H9 (cell line): ENCODE measurements at regions not wholly inside any gene's neighbourhood (a gene's known extent, or its start where the extent isn't known, plus 50 kb on each side); places are given as distances from the start of the nearest gene placed in this dataset.

ENCODE experiments used
- DNase-seq: peaks from one replicate; pipeline ENCODE4 v3.0.0-alpha.2; 2017
- H2AFZ ChIP-seq: one replicate; pipeline ENCODE4 v1.6.1; 2013; ENCODE audit warnings: mild to moderate bottlenecking, low read length, control low read depth, moderate library complexity
- H2AK5ac ChIP-seq: 2 replicates; pipeline ENCODE4 v1.6.1; 2013; ENCODE audit warnings: low read length, control low read depth, mixed read lengths; ENCODE audit not compliant: insufficient read length
- H2BK120ac ChIP-seq: one replicate; pipeline ENCODE4 v1.6.1; 2013; ENCODE audit warnings: low read depth, mild to moderate bottlenecking, low read length, control low read depth, inconsistent platforms; ENCODE audit not compliant: poor library complexity, severe bottlenecking
- H2BK12ac ChIP-seq: 2 replicates; pipeline ENCODE4 v1.6.1; 2013; ENCODE audit warnings: low read length, control low read depth, mixed read lengths, low read depth; ENCODE audit not compliant: insufficient read length
- H2BK15ac ChIP-seq: 2 replicates; pipeline ENCODE4 v1.6.1; 2013; ENCODE audit warnings: low read depth, low read length, control low read depth
- H2BK20ac ChIP-seq: one replicate; pipeline ENCODE4 v1.6.1; 2013; ENCODE audit warnings: low read depth, mild to moderate bottlenecking, low read length, control low read depth, inconsistent platforms; ENCODE audit not compliant: poor library complexity, severe bottlenecking
- H2BK5ac ChIP-seq: 2 replicates; pipeline ENCODE4 v1.6.1; 2013; ENCODE audit warnings: low read length, control low read depth, mixed read lengths; ENCODE audit not compliant: insufficient read length
- H3K14ac ChIP-seq: 2 replicates; pipeline ENCODE4 v1.6.1; 2013; ENCODE audit warnings: low read length, control low read depth; ENCODE audit not compliant: insufficient read depth
- H3K18ac ChIP-seq: 2 replicates; pipeline ENCODE4 v1.6.1; 2013; ENCODE audit warnings: low read depth, mild to moderate bottlenecking, mixed read lengths, low read length, control low read depth; ENCODE audit not compliant: insufficient read length
- H3K23ac ChIP-seq: 2 replicates; pipeline ENCODE4 v1.6.1; 2013; ENCODE audit warnings: low read length, control low read depth, mixed read lengths, low read depth; ENCODE audit not compliant: insufficient read length
- H3K23me2 ChIP-seq: 2 replicates; pipeline ENCODE4 v1.6.1; 2013; ENCODE audit warnings: low read depth, mild to moderate bottlenecking, mixed read lengths, low read length, control low read depth; ENCODE audit not compliant: insufficient read length, poor library complexity, severe bottlenecking
- H3K27ac ChIP-seq: 2 replicates; pipeline ENCODE4 v1.5.1; 2013; ENCODE audit warnings: low read length, control low read depth, mixed read lengths, low read depth; ENCODE audit not compliant: insufficient read length
- H3K27me3 ChIP-seq: 2 replicates; pipeline ENCODE4 v1.6.1; 2013; ENCODE audit warnings: low read length, control low read depth, inconsistent platforms; ENCODE audit not compliant: insufficient read depth
- H3K4ac ChIP-seq: 2 replicates; pipeline ENCODE4 v1.6.1; 2013; ENCODE audit warnings: low read depth, mild to moderate bottlenecking, control low read depth, inconsistent platforms, low read length, moderate library complexity
- H3K4me1 ChIP-seq: 2 replicates; pipeline ENCODE4 v1.6.1; 2013; ENCODE audit warnings: low read length, control low read depth, inconsistent platforms; ENCODE audit not compliant: insufficient read depth
- H3K4me2 ChIP-seq: 2 replicates; pipeline ENCODE4 v1.6.1; 2013; ENCODE audit warnings: low read length, control low read depth, mixed read lengths; ENCODE audit not compliant: insufficient read length, insufficient read depth
- H3K56ac ChIP-seq: 2 replicates; pipeline ENCODE4 v1.6.1; 2013; ENCODE audit warnings: low read depth, mild to moderate bottlenecking, mixed read lengths, low read length, control low read depth; ENCODE audit not compliant: insufficient read length
- H3K79me1 ChIP-seq: 2 replicates; pipeline ENCODE4 v1.6.1; 2013; ENCODE audit warnings: low read depth, mild to moderate bottlenecking, moderate library complexity, low read length, control low read depth, inconsistent platforms; ENCODE audit not compliant: insufficient read depth, poor library complexity, severe bottlenecking
- H3K79me2 ChIP-seq: 2 replicates; pipeline ENCODE4 v1.6.1; 2013; ENCODE audit warnings: low read length, control low read depth, inconsistent platforms; ENCODE audit not compliant: insufficient read depth
- H3K9ac ChIP-seq: 2 replicates; pipeline ENCODE4 v1.6.1; 2013; ENCODE audit warnings: low read length, control low read depth, mixed read lengths; ENCODE audit not compliant: insufficient read length; ENCODE audit errors: extremely low read depth
- H3K9me3 ChIP-seq: one replicate; pipeline ENCODE4 v1.6.1; 2013; ENCODE audit warnings: low read depth, low read length, inconsistent platforms; ENCODE audit not compliant: control insufficient read depth
- H3T11ph ChIP-seq: one replicate; pipeline ENCODE4 v1.6.1; 2013; ENCODE audit warnings: mild to moderate bottlenecking, low read length, control low read depth, inconsistent platforms
- H4K20me1 ChIP-seq: one replicate; pipeline ENCODE4 v1.6.1; 2013; ENCODE audit not compliant: control insufficient read depth, insufficient read length, insufficient read depth
- H4K5ac ChIP-seq: 2 replicates; pipeline ENCODE4 v1.6.1; 2013; ENCODE audit warnings: low read depth, mild to moderate bottlenecking, mixed read lengths, low read length, control low read depth; ENCODE audit not compliant: insufficient read length
- H4K8ac ChIP-seq: replicated peaks from 2 replicates; pipeline ENCODE4 v1.6.1; 2013; ENCODE audit warnings: low read length, control low read depth, mixed read lengths, low read depth; ENCODE audit not compliant: insufficient read length
- H4K91ac ChIP-seq: 2 replicates; pipeline ENCODE4 v1.6.1; 2013; ENCODE audit warnings: low read depth, mild to moderate bottlenecking, moderate library complexity, mixed read lengths, low read length, control low read depth; ENCODE audit not compliant: insufficient read length
- H3K27ac Mint-ChIP-seq, 3 experiments: 2 replicates in 2 of 3; 3 replicates in 1 of 3; pipeline ENCODE4 v1.8.0; 2020 to 2021; ENCODE audit warnings: mixed read lengths in 3 of 3, mild to moderate bottlenecking in 1 of 3, moderate library complexity in 1 of 3
- H3K27me3 Mint-ChIP-seq: 2 replicates; pipeline ENCODE4 v1.8.0; 2021; ENCODE audit warnings: low read depth, mild to moderate bottlenecking, moderate library complexity, mixed read lengths
- H3K36me3 Mint-ChIP-seq, 3 experiments: 2 replicates in 2 of 3; 3 replicates in 1 of 3; pipeline ENCODE4 v1.8.0; 2020 to 2021; ENCODE audit warnings: low read depth in 3 of 3, mixed read lengths in 3 of 3; ENCODE audit not compliant: insufficient read depth in 1 of 3
- H3K4me1 Mint-ChIP-seq, 2 experiments: 2 replicates each; pipeline ENCODE4 v1.8.0; 2020; ENCODE audit warnings: mixed read lengths in 2 of 2
- H3K4me3 Mint-ChIP-seq, 2 experiments: 2 replicates in 1 of 2; 3 replicates in 1 of 2; pipeline ENCODE4 v1.8.0; 2020 to 2021; ENCODE audit warnings: mild to moderate bottlenecking in 2 of 2, mixed read lengths in 2 of 2, moderate library complexity in 1 of 2
- H3K9me3 Mint-ChIP-seq, 2 experiments: 2 replicates in 1 of 2; 3 replicates in 1 of 2; pipeline ENCODE4 v1.8.0; 2020; ENCODE audit warnings: mild to moderate bottlenecking in 2 of 2, mixed read lengths in 2 of 2, moderate library complexity in 1 of 2
- WGBS: extraction: QIAGEN DNeasy Blood & Tissue Kit; methylation state at CpG from one replicate; pipeline ENCODE4 v1.1.7; 2013; ENCODE audit warnings: missing lambda C conversion rate, low lambda C conversion rate, mixed read lengths; ENCODE audit not compliant: insufficient read length; ENCODE audit errors: extremely low coverage; 5-methylcytosine and 5-hydroxymethylcytosine counted together
- TF ChIP-seq, protein P1 (sequence below): fragments of 200-600 bp; sonication (generic); conservative IDR thresholded peaks from 3 replicates; pipeline ENCODE4 v1.8.0; 2021; ENCODE audit warnings: antibody characterized with exemption, mild to moderate bottlenecking

DNA sequence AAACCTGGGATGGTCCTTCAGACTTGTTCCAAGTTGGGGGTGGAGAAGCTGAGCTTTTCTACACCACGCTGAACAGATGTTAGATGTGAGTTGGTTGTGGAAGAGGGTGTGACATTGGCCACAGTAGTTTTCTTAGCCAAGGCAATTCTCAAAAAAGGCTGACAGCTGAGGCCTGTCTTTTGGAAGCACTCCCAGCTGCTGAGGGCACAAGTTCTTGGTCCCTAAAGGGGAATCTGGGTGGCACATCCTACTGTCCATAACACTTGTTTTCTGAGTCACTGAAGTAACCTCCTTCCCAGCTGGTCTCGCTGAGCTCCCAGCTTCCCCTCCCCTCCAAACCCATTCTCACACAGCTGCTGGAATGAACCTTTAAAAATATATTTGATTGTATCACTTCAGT is 375.7 kb upstream of the KIRREL3 start:
- Histone ChIP-seq H3K23me2 (no peaks in the 10 kb centered on the region), H2BK12ac (no peak overlapping the region), H2BK5ac (no peak overlapping the region), H3K14ac (no peak overlapping the region), H3T11ph (no peak overlapping the region), H2AFZ (no peak overlapping the region), H3K9ac (no peak overlapping the region), H2BK20ac (no peak overlapping the region), H3K23ac (no peak overlapping the region), H3K56ac (no peak overlapping the region), H2BK15ac (no peak overlapping the region), H4K91ac (no peak overlapping the region), H3K27me3 (no peaks in the 10 kb centered on the region), H3K79me1 (no peaks in the 10 kb centered on the region), H3K9me3 (no peaks in the 10 kb centered on the region), H3K27ac (no peak overlapping the region), H3K4me2 (no peak overlapping the region), H3K79me2 (no peaks in the 10 kb centered on the region), H3K4me1 (no peaks in the 10 kb centered on the region), H3K4ac (no peak overlapping the region), H3K18ac (no peak overlapping the region), H4K5ac (no peak overlapping the region), H4K8ac (no peak overlapping the region), H4K20me1 (no peaks in the 10 kb centered on the region), H2BK120ac (no peak overlapping the region), H2AK5ac (no peak overlapping the region)
- H3K27ac Mint-ChIP-seq, result no peak overlapping the region
- TF ChIP-seq, protein P1, sequence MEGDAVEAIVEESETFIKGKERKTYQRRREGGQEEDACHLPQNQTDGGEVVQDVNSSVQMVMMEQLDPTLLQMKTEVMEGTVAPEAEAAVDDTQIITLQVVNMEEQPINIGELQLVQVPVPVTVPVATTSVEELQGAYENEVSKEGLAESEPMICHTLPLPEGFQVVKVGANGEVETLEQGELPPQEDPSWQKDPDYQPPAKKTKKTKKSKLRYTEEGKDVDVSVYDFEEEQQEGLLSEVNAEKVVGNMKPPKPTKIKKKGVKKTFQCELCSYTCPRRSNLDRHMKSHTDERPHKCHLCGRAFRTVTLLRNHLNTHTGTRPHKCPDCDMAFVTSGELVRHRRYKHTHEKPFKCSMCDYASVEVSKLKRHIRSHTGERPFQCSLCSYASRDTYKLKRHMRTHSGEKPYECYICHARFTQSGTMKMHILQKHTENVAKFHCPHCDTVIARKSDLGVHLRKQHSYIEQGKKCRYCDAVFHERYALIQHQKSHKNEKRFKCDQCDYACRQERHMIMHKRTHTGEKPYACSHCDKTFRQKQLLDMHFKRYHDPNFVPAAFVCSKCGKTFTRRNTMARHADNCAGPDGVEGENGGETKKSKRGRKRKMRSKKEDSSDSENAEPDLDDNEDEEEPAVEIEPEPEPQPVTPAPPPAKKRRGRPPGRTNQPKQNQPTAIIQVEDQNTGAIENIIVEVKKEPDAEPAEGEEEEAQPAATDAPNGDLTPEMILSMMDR, result no peak
- no peak for DNase-seq
- H3K4me1 Mint-ChIP-seq, result no peaks in the 10 kb centered on the region
- no peaks in the 10 kb centered on the region for H3K36me3 Mint-ChIP-seq
- H3K27me3 Mint-ChIP-seq, result no peaks in the 10 kb centered on the region; the same call in 1 of the 2 replicates
- no peak overlapping the region for H3K4me3 Mint-ChIP-seq
- no CpG with 5 or more reads among the region's 2 CpGs for WGBS
- H3K9me3 Mint-ChIP-seq, result no peaks in the 10 kb centered on the region
